ENCODE measurements at regions not wholly inside any gene's neighbourhood (a gene's known extent, or its start where the extent isn't known, plus 50 kb on each side); places are given as distances from the start of the nearest gene placed in this dataset.
"Not testable (repeated sequence)": the region's sequence is repeated elsewhere in the genome, so short reads cannot be mapped to it uniquely, and the experiment has no call there.

GRCh38 chr12:96085475-96085874, 50.1 kb upstream of the LTA4H start:
- no peak overlapping the region for H3K4me3 ChIP-seq
- no peaks in the 10 kb centered on the region for H3K4me1 ChIP-seq
- no peak for DNase-seq
- WGBS, 2 donors (ENCODE audit: low coverage in 1 of 2): 97 to 100% methylated on average over 1 of the region's 1 CpG
- intact Hi-C loops (cut with DNase I; ENCODE audit: low total_unique reads): no loop called here
- H3K36me3 ChIP-seq: no peaks in the 10 kb centered on the region
- no peak overlapping the region for H3K27ac ChIP-seq
- H3K9me3 ChIP-seq: no peaks in the 10 kb centered on the region
- H3K27me3 ChIP-seq: no peaks in the 10 kb centered on the region
- in situ Hi-C loops (cut with MboI; ENCODE audit: low pct_ligation_motif_present in 1 of 4, low pct_unique_long_range_greater_than_20kb in 1 of 4, low sequenced_read_pairs in 3 of 4): no loop called here
- no peak for TF ChIP-seq POLR2AphosphoS5 (IDR thresholded peaks at IDR 0.05)
- TF ChIP-seq POLR2A (IDR thresholded peaks at IDR 0.05): no peak

GRCh38 chr12:96086190-96086589, 50.8 kb upstream of the LTA4H start:
- H3K4me1 ChIP-seq; in situ Hi-C loops (cut with MboI; ENCODE audit: low pct_ligation_motif_present in 1 of 4, low pct_unique_long_range_greater_than_20kb in 1 of 4, low sequenced_read_pairs in 3 of 4); intact Hi-C loops (cut with DNase I; ENCODE audit: low total_unique reads): not testable (repeated sequence)

GRCh38 chr12:96091833-96092232, 56.4 kb upstream of the LTA4H start:
- intact Hi-C loops (cut with DNase I; ENCODE audit: low total_unique reads): no loop called here
- no peaks in the 10 kb centered on the region for H3K36me3 ChIP-seq
- DNase-seq: no peak
- H3K27ac ChIP-seq: no peak overlapping the region
- no peak overlapping the region for H3K4me3 ChIP-seq
- H3K9me3 ChIP-seq: no peaks in the 10 kb centered on the region
- no peaks in the 10 kb centered on the region for H3K27me3 ChIP-seq
- 83 to 88% methylated on average over 1 of the region's 1 CpG for WGBS, 2 donors (ENCODE audit: low coverage in 1 of 2)
- no peaks in the 10 kb centered on the region for H3K4me1 ChIP-seq
- in situ Hi-C loops (cut with MboI; ENCODE audit: low pct_ligation_motif_present in 1 of 4, low pct_unique_long_range_greater_than_20kb in 1 of 4, low sequenced_read_pairs in 3 of 4): no loop called here
- TF ChIP-seq CTCF (IDR thresholded peaks at IDR 0.05) (no peak), POLR2A (IDR thresholded peaks at IDR 0.05) (no peak), POLR2AphosphoS5 (IDR thresholded peaks at IDR 0.05) (no peak), EP300 (IDR thresholded peaks at IDR 0.05; ENCODE audit: low read depth) (no peak)

More at GRCh38 chr12:96086190-96086589, 50.8 kb upstream of the LTA4H start:
- not testable (repeated sequence) for DNase-seq, H3K27me3 ChIP-seq, H3K27ac ChIP-seq, H3K9me3 ChIP-seq, H3K4me3 ChIP-seq, H3K36me3 ChIP-seq

- in situ Hi-C loops (cut with MboI; ENCODE audit: low pct_ligation_motif_present in 1 of 4, low pct_unique_long_range_greater_than_20kb in 1 of 4, low sequenced_read_pairs in 3 of 4): no loop called here
- WGBS, 2 donors (ENCODE audit: low coverage in 1 of 2): 77 to 86% methylated on average over 4 to 6 of the region's 6 CpGs
Measured at GRCh38 chr12:96093543-96094196, 58.3 kb upstream of the LTA4H start.

GRCh38 chr12:96094201-96094600, 58.8 kb upstream of the LTA4H start:
- H3K27ac ChIP-seq: no peak overlapping the region

More at GRCh38 chr12:96093543-96094196, 58.3 kb upstream of the LTA4H start:
- Histone ChIP-seq H3K27ac (no peak overlapping the region), H3K27me3 (no peaks in the 10 kb centered on the region), H3K4me3 (no peak overlapping the region), H3K36me3 (no peaks in the 10 kb centered on the region), H3K9me3 (no peaks in the 10 kb centered on the region), H3K4me1 (no peaks in the 10 kb centered on the region)
- intact Hi-C loops (cut with DNase I; ENCODE audit: low total_unique reads): no loop called here
- no peak for DNase-seq
- no peak for TF ChIP-seq EP300 (IDR thresholded peaks at IDR 0.05; ENCODE audit: low read depth)
- TF ChIP-seq POLR2AphosphoS5 (IDR thresholded peaks at IDR 0.05): no peak
- TF ChIP-seq POLR2A (IDR thresholded peaks at IDR 0.05): no peak
- TF ChIP-seq CTCF (IDR thresholded peaks at IDR 0.05): no peak

More at GRCh38 chr12:96094201-96094600, 58.8 kb upstream of the LTA4H start:
- no peak for DNase-seq
- Histone ChIP-seq H3K4me3 (no peak overlapping the region), H3K36me3 (no peaks in the 10 kb centered on the region), H3K4me1 (no peaks in the 10 kb centered on the region), H3K27me3 (no peaks in the 10 kb centered on the region), H3K9me3 (no peaks in the 10 kb centered on the region)
- 11 to 26% methylated on average over 1 to 4 of the region's 4 CpGs for WGBS, 2 donors (ENCODE audit: low coverage in 1 of 2)
- intact Hi-C loops (cut with DNase I; ENCODE audit: low total_unique reads): no loop called here
- TF ChIP-seq CTCF (IDR thresholded peaks at IDR 0.05) (no peak), EP300 (IDR thresholded peaks at IDR 0.05; ENCODE audit: low read depth) (no peak)
- in situ Hi-C loops (cut with MboI; ENCODE audit: low pct_ligation_motif_present in 1 of 4, low pct_unique_long_range_greater_than_20kb in 1 of 4, low sequenced_read_pairs in 3 of 4): no loop called here
